ENCODE measurements at regions not wholly inside any gene's neighbourhood (a gene's known extent, or its start where the extent isn't known, plus 50 kb on each side); places are given as distances from the start of the nearest gene placed in this dataset.

- TF ChIP-seq CTCF (IDR thresholded peaks at IDR 0.05) (no peak), POLR2AphosphoS5 (IDR thresholded peaks at IDR 0.05; ENCODE audit: insufficient read depth in 1 of 2, low read depth in 1 of 2) (no peak), POLR2A (IDR thresholded peaks at IDR 0.05) (no peak)
Observed at GRCh38 chr14:82776958-82777357, 1243.3 kb upstream of the SEL1L start.

All from vagina (tissue), 2 donors.